WTC11 (cell line): ENCODE measurements at regions not wholly inside any gene's neighbourhood (a gene's known extent, or its start where the extent isn't known, plus 50 kb on each side); places are given as distances from the start of the nearest gene placed in this dataset.

Experiments used
- ATAC-seq: fragments of 200-7000 bp; cut with Tn5 transposase; 2 replicates; pipeline ENCODE4 v1.10.0; 2021; ENCODE audit warnings: mild to moderate bottlenecking, moderate library complexity
- CTCF ChIA-PET: fragments of 300-600 bp; sonication (Branson Sonifier 250); formaldehyde crosslinking; loops from one replicate; lab custom pipeline; 2021; ENCODE audit warnings: antibody characterized with exemption; lab: Charles Lee
- POLR2A ChIA-PET: fragments of 350-600 bp; sonication (Branson Sonifier 250); formaldehyde crosslinking; loops from one replicate; lab custom pipeline; 2021; ENCODE audit warnings: antibody characterized with exemption; lab: Charles Lee
- DNase-seq: peaks from one replicate; pipeline ENCODE4 v3.0.0; 2021; ENCODE audit warnings: low spot score
- H3K27ac Mint-ChIP-seq: 2 replicates; pipeline ENCODE4 v1.8.0; 2021; ENCODE audit warnings: mixed read lengths
- H3K27me3 Mint-ChIP-seq: 2 replicates; pipeline ENCODE4 v1.8.0; 2021; ENCODE audit warnings: low read depth, mild to moderate bottlenecking, moderate library complexity, mixed read lengths
- H3K36me3 Mint-ChIP-seq: 2 replicates; pipeline ENCODE4 v1.8.0; 2021; ENCODE audit warnings: mixed read lengths
- H3K4me1 Mint-ChIP-seq: 2 replicates; pipeline ENCODE4 v1.8.0; 2022; ENCODE audit warnings: mixed read lengths
- H3K4me3 Mint-ChIP-seq: 2 replicates; pipeline ENCODE4 v1.8.0; 2021; ENCODE audit warnings: mild to moderate bottlenecking, moderate library complexity, mixed read lengths
- H3K9me3 Mint-ChIP-seq: 2 replicates; pipeline ENCODE4 v1.8.0; 2021; ENCODE audit warnings: mixed read lengths
- ESRRA ChIP-seq: sonication (generic); formaldehyde crosslinking; IDR thresholded peaks from 2 replicates; pipeline ENCODE4 v1.8.1; 2022; ENCODE audit warnings: mild to moderate bottlenecking, missing genetic modification reagents, borderline replicate concordance
- ETV6 ChIP-seq: sonication (generic); formaldehyde crosslinking; IDR thresholded peaks from 2 replicates; pipeline ENCODE4 v1.8.1; 2022; ENCODE audit warnings: mild to moderate bottlenecking, missing genetic modification reagents
- FOXJ3 ChIP-seq: sonication (generic); formaldehyde crosslinking; IDR thresholded peaks from 2 replicates; pipeline ENCODE4 v1.9.0; 2021; ENCODE audit warnings: missing genetic modification reagents, mild to moderate bottlenecking, borderline replicate concordance
- NFATC4 ChIP-seq: fragments of 250-450 bp; sonication (Bioruptor Pico); IDR thresholded peaks from 2 replicates; pipeline ENCODE4 v1.9.0; 2021; ENCODE audit warnings: mild to moderate bottlenecking
- NR1H2 ChIP-seq: sonication (generic); formaldehyde crosslinking; IDR thresholded peaks from 2 replicates; pipeline ENCODE4 v1.9.0; 2021; ENCODE audit warnings: mild to moderate bottlenecking, moderate library complexity, missing genetic modification reagents
- RELA ChIP-seq: sonication (generic); formaldehyde crosslinking; IDR thresholded peaks from 2 replicates; pipeline ENCODE4 v1.8.1; 2022; ENCODE audit warnings: missing genetic modification reagents, mild to moderate bottlenecking, borderline replicate concordance
- SP1 ChIP-seq: sonication (generic); formaldehyde crosslinking; conservative IDR thresholded peaks from 2 replicates; pipeline ENCODE4 v1.8.1; 2022; ENCODE audit warnings: missing genetic modification reagents
- ZNF121 ChIP-seq: sonication (generic); formaldehyde crosslinking; IDR thresholded peaks from 2 replicates; pipeline ENCODE4 v1.8.0; 2023; ENCODE audit warnings: missing genetic modification reagents
- ZNF263 ChIP-seq: sonication (generic); formaldehyde crosslinking; IDR thresholded peaks from 2 replicates; pipeline ENCODE4 v1.8.1; 2022; ENCODE audit warnings: low read depth, mild to moderate bottlenecking, moderate library complexity, missing genetic modification reagents
- ZNF671 ChIP-seq: fragments of 250-450 bp; sonication (Bioruptor Pico); IDR thresholded peaks from 2 replicates; pipeline ENCODE4 v1.8.0; 2021; ENCODE audit warnings: mild to moderate bottlenecking
- TF ChIP-seq, protein P1 (sequence below): sonication (generic); formaldehyde crosslinking; IDR thresholded peaks from 2 replicates; pipeline ENCODE4 v1.8.0; 2022; ENCODE audit warnings: mild to moderate bottlenecking, missing genetic modification reagents
- TF ChIP-seq, protein P2 (sequence below): fragments of 200-600 bp; IDR thresholded peaks from 2 replicates; pipeline ENCODE4 v1.8.0; 2022; ENCODE audit warnings: antibody characterized with exemption
- TF ChIP-seq, protein P3 (sequence below): sonication (generic); formaldehyde crosslinking; IDR thresholded peaks from 2 replicates; pipeline ENCODE4 v1.8.1; 2023; ENCODE audit warnings: mild to moderate bottlenecking, missing genetic modification reagents

DNA sequence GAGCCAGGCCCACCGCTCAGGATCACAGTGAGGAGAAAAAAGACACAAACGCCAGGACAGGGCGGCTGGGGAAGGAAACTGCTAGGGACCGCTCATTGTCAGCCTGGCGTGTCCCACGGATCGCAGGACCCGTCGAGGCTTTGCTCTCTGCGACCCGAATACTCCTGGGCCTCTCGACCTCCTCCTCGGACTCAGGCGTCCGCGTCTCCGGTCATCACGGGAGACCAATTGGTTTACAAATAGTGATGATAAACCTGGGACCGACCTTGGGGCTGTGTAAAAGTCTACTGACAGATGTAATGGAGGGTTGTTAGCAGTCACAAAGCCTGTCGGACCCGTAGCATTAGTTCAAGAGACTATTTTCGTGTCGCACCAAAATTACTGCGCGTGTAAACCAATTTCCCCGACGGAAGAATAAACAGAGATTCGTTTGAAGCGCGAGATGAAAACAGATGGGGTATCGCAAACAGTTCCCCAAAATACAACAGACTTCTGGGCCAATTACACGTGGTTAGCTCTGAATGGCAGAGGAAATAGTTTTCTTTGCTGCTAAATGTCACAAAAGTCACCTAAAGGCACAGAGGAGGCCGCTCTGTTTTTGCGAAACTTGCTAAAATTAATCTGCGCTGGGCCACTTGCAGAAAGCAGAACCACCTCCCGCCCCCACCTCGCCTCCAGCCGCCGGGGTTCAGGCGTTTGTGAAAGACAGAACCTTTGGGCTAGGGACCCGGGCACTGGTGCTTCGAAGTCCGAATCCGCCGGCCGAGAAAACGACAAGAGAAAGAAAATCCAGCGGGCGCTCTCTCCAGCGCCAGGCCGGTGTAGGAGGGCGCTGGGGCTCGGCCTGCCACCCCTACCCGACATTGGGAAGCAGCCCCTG, 67.6 kb downstream of the FOXD1 start (continued):
- TF ChIP-seq, protein P1, sequence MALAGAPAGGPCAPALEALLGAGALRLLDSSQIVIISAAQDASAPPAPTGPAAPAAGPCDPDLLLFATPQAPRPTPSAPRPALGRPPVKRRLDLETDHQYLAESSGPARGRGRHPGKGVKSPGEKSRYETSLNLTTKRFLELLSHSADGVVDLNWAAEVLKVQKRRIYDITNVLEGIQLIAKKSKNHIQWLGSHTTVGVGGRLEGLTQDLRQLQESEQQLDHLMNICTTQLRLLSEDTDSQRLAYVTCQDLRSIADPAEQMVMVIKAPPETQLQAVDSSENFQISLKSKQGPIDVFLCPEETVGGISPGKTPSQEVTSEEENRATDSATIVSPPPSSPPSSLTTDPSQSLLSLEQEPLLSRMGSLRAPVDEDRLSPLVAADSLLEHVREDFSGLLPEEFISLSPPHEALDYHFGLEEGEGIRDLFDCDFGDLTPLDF (CRISPR knock-in tag): no peak
- TF ChIP-seq NR1H2 (CRISPR knock-in tag) (no peak), ZNF121 (CRISPR knock-in tag) (no peak), NFATC4 (CRISPR knock-in tag) (no peak), ETV6 (no peak)
- TF ChIP-seq, protein P2, sequence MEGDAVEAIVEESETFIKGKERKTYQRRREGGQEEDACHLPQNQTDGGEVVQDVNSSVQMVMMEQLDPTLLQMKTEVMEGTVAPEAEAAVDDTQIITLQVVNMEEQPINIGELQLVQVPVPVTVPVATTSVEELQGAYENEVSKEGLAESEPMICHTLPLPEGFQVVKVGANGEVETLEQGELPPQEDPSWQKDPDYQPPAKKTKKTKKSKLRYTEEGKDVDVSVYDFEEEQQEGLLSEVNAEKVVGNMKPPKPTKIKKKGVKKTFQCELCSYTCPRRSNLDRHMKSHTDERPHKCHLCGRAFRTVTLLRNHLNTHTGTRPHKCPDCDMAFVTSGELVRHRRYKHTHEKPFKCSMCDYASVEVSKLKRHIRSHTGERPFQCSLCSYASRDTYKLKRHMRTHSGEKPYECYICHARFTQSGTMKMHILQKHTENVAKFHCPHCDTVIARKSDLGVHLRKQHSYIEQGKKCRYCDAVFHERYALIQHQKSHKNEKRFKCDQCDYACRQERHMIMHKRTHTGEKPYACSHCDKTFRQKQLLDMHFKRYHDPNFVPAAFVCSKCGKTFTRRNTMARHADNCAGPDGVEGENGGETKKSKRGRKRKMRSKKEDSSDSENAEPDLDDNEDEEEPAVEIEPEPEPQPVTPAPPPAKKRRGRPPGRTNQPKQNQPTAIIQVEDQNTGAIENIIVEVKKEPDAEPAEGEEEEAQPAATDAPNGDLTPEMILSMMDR: no peak
- TF ChIP-seq, all 79 proteins: peak for 0

DNA sequence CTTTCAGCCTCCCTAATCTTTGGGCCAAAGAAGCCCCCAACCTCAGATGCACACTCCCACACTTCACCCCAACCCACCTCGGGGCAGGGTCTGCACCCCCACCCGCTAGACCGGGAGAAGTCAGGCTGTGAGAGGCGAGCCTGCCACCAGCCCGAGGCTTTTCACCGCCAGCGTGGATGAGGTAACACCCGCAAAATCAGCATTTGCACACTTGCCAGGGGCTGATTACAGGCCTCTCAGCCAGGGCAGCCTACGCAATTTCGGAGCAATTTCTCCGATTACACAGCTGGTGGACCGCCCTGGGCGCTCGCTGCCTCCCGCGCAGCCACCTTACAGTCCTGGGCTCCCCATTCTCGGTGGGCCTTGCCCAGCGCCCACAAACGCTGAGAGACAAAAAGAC, 68.5 kb downstream of the FOXD1 start:
- no peak overlapping the region; the same call in 1 of the 2 replicates for H3K4me3 Mint-ChIP-seq
- TF ChIP-seq, protein P3, sequence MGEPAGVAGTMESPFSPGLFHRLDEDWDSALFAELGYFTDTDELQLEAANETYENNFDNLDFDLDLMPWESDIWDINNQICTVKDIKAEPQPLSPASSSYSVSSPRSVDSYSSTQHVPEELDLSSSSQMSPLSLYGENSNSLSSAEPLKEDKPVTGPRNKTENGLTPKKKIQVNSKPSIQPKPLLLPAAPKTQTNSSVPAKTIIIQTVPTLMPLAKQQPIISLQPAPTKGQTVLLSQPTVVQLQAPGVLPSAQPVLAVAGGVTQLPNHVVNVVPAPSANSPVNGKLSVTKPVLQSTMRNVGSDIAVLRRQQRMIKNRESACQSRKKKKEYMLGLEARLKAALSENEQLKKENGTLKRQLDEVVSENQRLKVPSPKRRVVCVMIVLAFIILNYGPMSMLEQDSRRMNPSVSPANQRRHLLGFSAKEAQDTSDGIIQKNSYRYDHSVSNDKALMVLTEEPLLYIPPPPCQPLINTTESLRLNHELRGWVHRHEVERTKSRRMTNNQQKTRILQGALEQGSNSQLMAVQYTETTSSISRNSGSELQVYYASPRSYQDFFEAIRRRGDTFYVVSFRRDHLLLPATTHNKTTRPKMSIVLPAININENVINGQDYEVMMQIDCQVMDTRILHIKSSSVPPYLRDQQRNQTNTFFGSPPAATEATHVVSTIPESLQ (CRISPR knock-in tag): no peak
- TF ChIP-seq RELA (CRISPR knock-in tag) (no peak), ESRRA (CRISPR knock-in tag) (no peak)
- TF ChIP-seq, all 79 proteins: peak for 0
- Mint-ChIP-seq H3K27ac (no peak overlapping the region), H3K27me3 (peaks cover 66% of the 10 kb centered on the region), H3K4me1 (peaks cover 18% of the 10 kb centered on the region), H3K36me3 (peaks cover 14% of the 10 kb centered on the region), H3K9me3 (peaks cover 14% of the 10 kb centered on the region)
- CTCF ChIA-PET: no interaction called here
- POLR2A ChIA-PET: no interaction called here
- DNase-seq (no peak), ATAC-seq (no peak)

DNA sequence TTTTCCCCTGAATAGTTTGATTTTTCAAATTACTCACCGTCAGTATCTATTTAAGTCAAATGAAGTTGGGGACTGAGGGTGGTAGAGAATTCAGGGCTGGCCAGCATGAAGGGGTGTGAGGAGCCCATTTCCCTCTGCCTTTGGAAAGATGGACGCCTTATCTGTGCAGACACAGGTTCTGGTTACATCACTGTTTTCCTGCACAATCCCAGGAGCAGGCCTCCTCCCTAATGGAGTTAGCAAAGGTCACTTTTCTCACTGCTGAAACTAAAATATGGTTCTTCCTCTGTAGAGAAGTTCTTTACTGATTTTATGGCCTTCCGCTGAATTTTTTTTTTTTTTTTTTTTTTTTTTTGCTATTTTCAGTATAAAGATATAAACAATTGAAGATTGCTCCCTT, 69.1 kb downstream of the FOXD1 start:
- Mint-ChIP-seq H3K4me1 (peaks cover 18% of the 10 kb centered on the region), H3K36me3 (peaks cover 8% of the 10 kb centered on the region), H3K9me3 (peaks cover 8% of the 10 kb centered on the region), H3K27me3 (peaks cover 63% of the 10 kb centered on the region), H3K27ac (no peak overlapping the region), H3K4me3 (no peak overlapping the region)
- ChIA-PET POLR2A (no interaction called here), CTCF (interaction anchor here (1.4 kb wide), 1 partner anchor 163 kb away, joined by 4 read pairs; no protein-coding TSS in a partner anchor)
- TF ChIP-seq FOXJ3 (CRISPR knock-in tag) (no peak), SP1 (CRISPR knock-in tag) (no peak), ZNF263 (no peak), ZNF671 (no peak)
- DNase-seq (no peak), ATAC-seq (no peak)

DNA sequence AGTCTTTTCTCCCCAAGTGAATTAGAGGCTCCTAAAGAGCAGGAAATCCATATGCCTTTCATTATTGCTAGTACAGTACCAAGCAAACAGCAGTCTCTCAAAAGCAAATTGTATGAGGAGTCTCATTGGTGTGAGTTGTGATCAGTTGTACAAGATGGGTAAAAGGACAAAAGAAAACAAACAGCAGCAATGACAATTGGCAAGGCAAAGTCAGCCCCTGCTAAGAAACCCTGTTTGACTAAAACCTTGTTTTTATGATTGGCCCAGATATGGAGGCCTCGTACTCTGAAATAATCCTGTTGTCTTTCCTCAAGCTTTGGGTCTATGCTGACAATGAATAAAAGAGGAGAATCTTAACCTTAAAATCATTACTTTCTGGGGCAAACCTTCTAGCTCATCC, 69.8 kb downstream of the FOXD1 start:
- no peak overlapping the region for H3K4me3 Mint-ChIP-seq
- CTCF ChIA-PET: interaction anchor here (1.1 to 1.4 kb wide), 2 partner anchors 43 to 162 kb away, joined by 4 read pairs; no protein-coding TSS in a partner anchor

More for the DNA sequence above, 69.8 kb downstream of the FOXD1 start:
- Mint-ChIP-seq H3K4me1 (peaks cover 18% of the 10 kb centered on the region), H3K27me3 (peaks cover 56% of the 10 kb centered on the region), H3K9me3 (peaks cover 2% of the 10 kb centered on the region), H3K27ac (no peak overlapping the region), H3K36me3 (peaks cover 1% of the 10 kb centered on the region)
- no peak for ATAC-seq
- TF ChIP-seq RELA (CRISPR knock-in tag): no peak
- POLR2A ChIA-PET: no interaction called here
- no peak for DNase-seq
